AG04450 (cell line): ENCODE measurements at regions not wholly inside any gene's neighbourhood (a gene's known extent, or its start where the extent isn't known, plus 50 kb on each side); places are given as distances from the start of the nearest gene placed in this dataset.

Experiments used
- CTCF ChIA-PET: fragments of 300-600, 350-600 bp; formaldehyde crosslinking; extraction: SDS; loops from one replicate; lab custom pipeline; 2022; ENCODE audit warnings: antibody characterized with exemption, inconsistent platforms; lab: Charles Lee
- POLR2A ChIA-PET: fragments of 350-600 bp; formaldehyde crosslinking; extraction: SDS; loops from one replicate; lab custom pipeline; 2021; ENCODE audit warnings: antibody characterized with exemption, inconsistent platforms; lab: Yijun Ruan, JAX
- DNase-seq: peaks from one replicate; pipeline ENCODE4 v3.0.0-alpha.2; 2011; ENCODE audit warnings: low read depth, low spot score
- H3K27ac ChIP-seq: one replicate; pipeline ENCODE4 v1.5.1; 2012; ENCODE audit warnings: low read depth, low read length, control low read depth
- H3K27me3 ChIP-seq: one replicate; pipeline ENCODE4 v1.6.0; 2012; ENCODE audit warnings: low read length; ENCODE audit not compliant: control insufficient read depth, insufficient read depth
- H3K4me3 ChIP-seq: 2 replicates; pipeline ENCODE4 v1.5.1; 2011; ENCODE audit warnings: mild to moderate bottlenecking, low read depth, low read length, control low read depth
- H3K9me3 ChIP-seq: 2 replicates; pipeline ENCODE4 v1.5.1; 2012; ENCODE audit warnings: low read length; ENCODE audit not compliant: control insufficient read depth, insufficient read depth
- TF ChIP-seq, protein P1 (sequence below): IDR thresholded peaks from 2 replicates; pipeline ENCODE4 v1.5.1; 2011; ENCODE audit warnings: low read depth, low read length, control low read depth, inconsistent platforms

DNA sequence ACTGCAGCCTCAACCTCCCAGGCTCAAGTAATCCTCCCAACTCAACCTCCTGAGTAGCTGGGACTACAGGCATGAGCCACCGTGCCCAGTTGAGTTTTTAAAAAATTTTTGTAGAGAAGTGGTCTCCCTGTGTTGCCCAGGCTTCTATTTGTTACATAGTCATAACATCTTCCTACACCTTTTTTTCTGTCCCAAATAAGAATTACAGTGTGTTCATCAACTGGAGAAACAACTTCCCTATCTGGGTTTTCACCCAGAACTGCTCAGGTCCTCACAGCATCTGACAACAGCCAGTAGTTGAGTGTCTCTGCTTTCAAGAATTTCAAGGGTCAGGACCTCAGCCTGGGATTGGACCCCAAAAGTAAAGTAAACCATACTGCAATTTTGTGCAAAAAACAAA, 235.2 kb upstream of the AMIGO2 start:
- TF ChIP-seq, protein P1, sequence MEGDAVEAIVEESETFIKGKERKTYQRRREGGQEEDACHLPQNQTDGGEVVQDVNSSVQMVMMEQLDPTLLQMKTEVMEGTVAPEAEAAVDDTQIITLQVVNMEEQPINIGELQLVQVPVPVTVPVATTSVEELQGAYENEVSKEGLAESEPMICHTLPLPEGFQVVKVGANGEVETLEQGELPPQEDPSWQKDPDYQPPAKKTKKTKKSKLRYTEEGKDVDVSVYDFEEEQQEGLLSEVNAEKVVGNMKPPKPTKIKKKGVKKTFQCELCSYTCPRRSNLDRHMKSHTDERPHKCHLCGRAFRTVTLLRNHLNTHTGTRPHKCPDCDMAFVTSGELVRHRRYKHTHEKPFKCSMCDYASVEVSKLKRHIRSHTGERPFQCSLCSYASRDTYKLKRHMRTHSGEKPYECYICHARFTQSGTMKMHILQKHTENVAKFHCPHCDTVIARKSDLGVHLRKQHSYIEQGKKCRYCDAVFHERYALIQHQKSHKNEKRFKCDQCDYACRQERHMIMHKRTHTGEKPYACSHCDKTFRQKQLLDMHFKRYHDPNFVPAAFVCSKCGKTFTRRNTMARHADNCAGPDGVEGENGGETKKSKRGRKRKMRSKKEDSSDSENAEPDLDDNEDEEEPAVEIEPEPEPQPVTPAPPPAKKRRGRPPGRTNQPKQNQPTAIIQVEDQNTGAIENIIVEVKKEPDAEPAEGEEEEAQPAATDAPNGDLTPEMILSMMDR, result no peak
- ChIA-PET CTCF (interaction anchor here (1.1 kb wide), 1 partner anchor 283 kb away, joined by 3 read pairs; no protein-coding TSS in a partner anchor), POLR2A (no interaction called here)
- Histone ChIP-seq H3K4me3 (no peak overlapping the region), H3K9me3 (no peaks in the 10 kb centered on the region), H3K27me3 (no peaks in the 10 kb centered on the region), H3K27ac (no peak overlapping the region)
- DNase-seq, result no peak

DNA sequence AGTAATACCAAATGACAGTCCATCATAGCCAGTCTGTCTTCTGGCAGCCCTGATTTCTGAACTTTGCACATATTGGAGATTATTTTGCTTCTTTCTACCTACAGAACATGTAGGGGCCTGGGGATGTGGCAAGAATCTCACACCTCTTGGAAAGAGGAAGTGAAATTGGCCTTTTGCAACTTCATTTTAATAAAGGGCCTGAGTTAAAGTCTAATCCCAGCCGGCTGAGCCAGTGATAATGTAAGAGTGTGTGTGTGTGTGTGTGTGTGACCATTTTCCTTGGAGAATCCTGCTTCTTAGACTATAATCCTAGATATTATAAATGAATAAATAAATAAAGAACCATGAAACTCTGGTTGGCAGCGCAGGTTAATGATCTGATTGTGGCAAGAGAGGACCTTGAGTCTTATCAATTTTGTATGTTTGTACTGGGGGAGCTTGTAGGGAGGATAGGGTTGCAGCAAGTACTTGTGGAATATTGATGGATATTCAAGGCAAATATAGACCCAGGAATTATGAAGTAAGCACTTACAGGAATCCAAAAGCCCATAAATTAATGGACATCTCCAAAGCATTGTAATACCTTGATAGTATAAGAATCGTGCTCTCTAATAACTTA, 233.2 kb upstream of the AMIGO2 start:
- H3K4me3 ChIP-seq, result no peak overlapping the region
- ChIA-PET CTCF (interaction anchor here (1.3 kb wide), 1 partner anchor 280 kb away, joined by 6 read pairs; no protein-coding TSS in a partner anchor), POLR2A (no interaction called here)
- H3K27ac ChIP-seq, result no peak overlapping the region
- no peak for DNase-seq
- TF ChIP-seq, protein P1, result no peak
- no peaks in the 10 kb centered on the region for H3K27me3 ChIP-seq
- H3K9me3 ChIP-seq, result no peaks in the 10 kb centered on the region

DNA sequence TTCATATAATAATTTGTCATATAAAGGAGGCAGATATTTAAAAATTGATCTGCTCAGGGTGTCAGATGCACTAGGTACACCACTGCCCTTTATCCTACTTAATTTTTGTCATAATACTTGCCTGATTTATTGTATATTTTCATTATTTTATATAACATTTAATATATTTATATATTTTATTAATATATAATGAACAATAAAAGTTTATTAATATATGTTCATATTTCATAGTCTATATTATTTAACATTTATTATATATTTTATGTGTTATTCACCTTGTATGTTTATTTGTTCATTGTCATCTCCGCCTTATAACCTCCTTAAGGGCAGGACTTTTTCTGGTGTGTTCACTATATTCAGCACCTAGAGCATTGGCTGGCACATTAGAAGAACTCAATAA, 232.4 kb upstream of the AMIGO2 start:
- ChIA-PET POLR2A (no interaction called here), CTCF (no interaction called here)
- H3K4me3 ChIP-seq, result no peak overlapping the region
- no peaks in the 10 kb centered on the region for H3K9me3 ChIP-seq
- no peaks in the 10 kb centered on the region for H3K27me3 ChIP-seq
- TF ChIP-seq, protein P1, result no peak
- H3K27ac ChIP-seq, result no peak overlapping the region
- DNase-seq, result no peak

DNA sequence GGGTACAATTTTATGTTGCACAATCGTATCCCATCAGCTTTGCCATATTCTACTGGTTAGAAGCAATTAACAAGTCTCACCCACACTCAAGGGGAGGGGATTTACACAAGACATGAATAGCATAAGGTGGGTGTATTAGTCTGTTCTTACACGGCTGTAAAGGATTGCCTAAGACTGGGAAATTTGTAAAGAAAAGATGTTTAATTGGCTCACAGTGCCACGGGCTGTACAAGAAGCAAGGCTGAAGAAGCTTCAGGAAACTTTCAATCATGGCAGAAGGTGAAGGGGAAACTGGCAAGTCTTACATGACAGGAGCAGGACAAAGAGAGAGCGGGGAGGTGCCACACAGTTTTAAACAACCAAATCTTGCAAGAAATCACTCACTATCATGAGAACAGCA, 231.8 kb upstream of the AMIGO2 start:
- ChIA-PET CTCF (interaction anchor here (0.6 kb wide), 1 partner anchor 279 kb away, joined by 3 read pairs; no protein-coding TSS in a partner anchor), POLR2A (no interaction called here)
- Histone ChIP-seq H3K9me3 (no peaks in the 10 kb centered on the region), H3K27me3 (no peaks in the 10 kb centered on the region), H3K4me3 (no peak overlapping the region), H3K27ac (no peak overlapping the region)
- TF ChIP-seq, protein P1, result no peak
- DNase-seq, result no peak

DNA sequence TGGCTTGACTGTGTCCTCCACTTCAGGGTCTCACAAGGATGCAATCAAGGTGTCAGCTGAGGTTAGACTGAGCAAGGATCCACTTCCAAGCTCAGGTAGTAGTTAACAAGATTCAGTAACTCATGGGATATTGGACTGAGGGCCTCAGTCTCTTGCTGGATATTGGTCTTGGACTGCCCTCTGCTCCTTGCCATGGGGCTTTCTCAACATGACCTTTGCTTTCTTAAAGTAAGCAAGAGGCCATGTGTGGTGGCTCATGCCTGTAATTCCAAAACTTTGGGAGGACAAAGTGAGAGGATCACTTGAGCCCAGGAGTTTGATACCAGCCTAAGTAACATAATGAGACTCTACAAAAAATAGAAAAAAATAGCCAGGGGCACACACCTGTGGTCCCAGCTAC, 231.3 kb upstream of the AMIGO2 start:
- ChIA-PET CTCF (interaction anchor here (0.6 kb wide), 1 partner anchor 278 kb away, joined by 3 read pairs; no protein-coding TSS in a partner anchor), POLR2A (no interaction called here)
- Histone ChIP-seq H3K27me3 (no peaks in the 10 kb centered on the region), H3K27ac (no peak overlapping the region), H3K4me3 (no peak overlapping the region), H3K9me3 (peaks cover 4% of the 10 kb centered on the region; the same call in 1 of the 2 replicates)
- TF ChIP-seq, protein P1, result no peak
- DNase-seq, result no peak
